GM23338 (cell line): ENCODE measurements at regions not wholly inside any gene's neighbourhood (a gene's known extent, or its start where the extent isn't known, plus 50 kb on each side); places are given as distances from the start of the nearest gene placed in this dataset.

Experiments used
- ATAC-seq: fragments of 200-7000 bp; cut with Tn5 transposase; 3 replicates; pipeline ENCODE4 v1.9.1; 2020
- DNase-seq: peaks from one replicate; pipeline ENCODE4 v3.0.0-alpha.2; 2015; ENCODE audit warnings: low spot score
- H2AFZ ChIP-seq: fragments of 200-600 bp; sonication (generic); 2 replicates; pipeline ENCODE4 v1.8.0; 2016; ENCODE audit warnings: antibody characterized with exemption, mild to moderate bottlenecking, moderate library complexity
- H3F3A ChIP-seq: fragments of 200-600 bp; sonication (generic); replicated peaks from 2 replicates; pipeline ENCODE4 v1.8.0; 2017; ENCODE audit warnings: antibody characterized with exemption, mixed run types, low read depth
- H3K27ac ChIP-seq: fragments of 200-600 bp; sonication (generic); 2 replicates; pipeline ENCODE4 v1.6.1; 2016; ENCODE audit warnings: low read depth
- H3K27me3 ChIP-seq: fragments of 200-600 bp; sonication (generic); 2 replicates; pipeline ENCODE4 v1.8.0; 2016; ENCODE audit warnings: mild to moderate bottlenecking, mixed run types, moderate library complexity; ENCODE audit not compliant: insufficient read depth
- H3K36me3 ChIP-seq: fragments of 200-600 bp; sonication (generic); 2 replicates; pipeline ENCODE4 v1.8.0; 2016; ENCODE audit warnings: mild to moderate bottlenecking; ENCODE audit not compliant: insufficient read depth
- H3K4me1 ChIP-seq: fragments of 200-600 bp; sonication (generic); 2 replicates; pipeline ENCODE4 v1.8.0; 2016; ENCODE audit warnings: mild to moderate bottlenecking, moderate library complexity; ENCODE audit not compliant: insufficient read depth
- H3K4me2 ChIP-seq: fragments of 200-600 bp; sonication (generic); 2 replicates; pipeline ENCODE4 v1.7.1; 2017; ENCODE audit warnings: mixed run types
- H3K4me3 ChIP-seq: fragments of 200-600 bp; sonication (generic); 2 replicates; pipeline ENCODE4 v1.6.1; 2016; ENCODE audit warnings: mixed run types
- H3K79me2 ChIP-seq: fragments of 200-600 bp; sonication (generic); replicated peaks from 2 replicates; pipeline ENCODE4 v1.8.0; 2017; ENCODE audit warnings: mild to moderate bottlenecking; ENCODE audit not compliant: insufficient read depth
- H3K9me2 ChIP-seq: fragments of 200-600 bp; sonication (generic); 2 replicates; pipeline ENCODE4 v1.8.0; 2017; ENCODE audit not compliant: insufficient read depth
- H4K20me1 ChIP-seq: fragments of 200-600 bp; sonication (generic); replicated peaks from 2 replicates; pipeline ENCODE4 v1.8.0; 2017; ENCODE audit warnings: mild to moderate bottlenecking; ENCODE audit not compliant: insufficient read depth
- H3K27ac Mint-ChIP-seq: 2 replicates; pipeline ENCODE4 v1.8.0; 2020; ENCODE audit warnings: inconsistent platforms, mild to moderate bottlenecking, moderate library complexity, mixed read lengths
- H3K27me3 Mint-ChIP-seq: 3 replicates; pipeline ENCODE4 v1.8.0; 2022; ENCODE audit warnings: low read depth, mild to moderate bottlenecking, moderate library complexity, mixed read lengths, inconsistent platforms; ENCODE audit not compliant: insufficient read depth, poor library complexity
- H3K36me3 Mint-ChIP-seq: 3 replicates; pipeline ENCODE4 v1.8.0; 2021; ENCODE audit warnings: low read depth, mild to moderate bottlenecking, inconsistent platforms, moderate library complexity, mixed read lengths
- H3K4me1 Mint-ChIP-seq: 3 replicates; pipeline ENCODE4 v1.8.0; 2020; ENCODE audit warnings: mild to moderate bottlenecking, inconsistent platforms, mixed read lengths
- H3K4me3 Mint-ChIP-seq: 3 replicates; pipeline ENCODE4 v1.8.0; 2021; ENCODE audit warnings: moderate library complexity, mild to moderate bottlenecking, inconsistent platforms, mixed read lengths
- H3K9me3 Mint-ChIP-seq: 3 replicates; pipeline ENCODE4 v1.8.0; 2020; ENCODE audit warnings: moderate library complexity, mild to moderate bottlenecking, inconsistent platforms, mixed read lengths
- CREB1 ChIP-seq: fragments of 250-450 bp; sonication (Bioruptor Pico); IDR thresholded peaks from 2 replicates; pipeline ENCODE4 v1.5.0; 2020; ENCODE audit warnings: low read depth, mild to moderate bottlenecking, moderate library complexity
- CTCF ChIP-seq, 2 experiments: fragments of 200-600 bp in 1 of 2; sonication (generic) in 1 of 2; conservative IDR thresholded peaks; 2 replicates each; pipeline versions ENCODE4 v1.5.1 to v1.6.1; 2016 to 2017; ENCODE audit warnings: antibody characterized with exemption in 2 of 2, low read depth in 2 of 2, mild to moderate bottlenecking in 2 of 2, moderate library complexity in 1 of 2
- EZH2 ChIP-seq: fragments of 200-600 bp; sonication (generic); IDR thresholded peaks from one replicate; pipeline ENCODE4 v1.8.0; 2017; ENCODE audit warnings: antibody characterized with exemption, mild to moderate bottlenecking, low read depth; ENCODE audit not compliant: unreplicated experiment
- EZH2phosphoT487 ChIP-seq: fragments of 200-600 bp; sonication (generic); IDR thresholded peaks from one replicate; pipeline ENCODE4 v1.8.1; 2018; ENCODE audit warnings: antibody characterized with exemption; ENCODE audit not compliant: unreplicated experiment
- JUNB ChIP-seq: IDR thresholded peaks from one replicate; pipeline ENCODE4 v1.6.1; 2016; ENCODE audit warnings: antibody characterized with exemption; ENCODE audit not compliant: unreplicated experiment
- NANOG ChIP-seq: IDR thresholded peaks from 2 replicates; pipeline ENCODE4 v1.6.1; 2016; ENCODE audit warnings: antibody characterized with exemption, borderline replicate concordance
- POLR2AphosphoS5 ChIP-seq: IDR thresholded peaks from 2 replicates; pipeline ENCODE4 v1.6.1; 2016; ENCODE audit warnings: antibody characterized with exemption, low read depth
- STAT1 ChIP-seq: IDR thresholded peaks from one replicate; pipeline ENCODE4 v1.6.1; 2016; ENCODE audit warnings: antibody characterized with exemption; ENCODE audit not compliant: unreplicated experiment
- ZNF114 ChIP-seq: fragments of 250-450 bp; sonication (Bioruptor Pico); IDR thresholded peaks from 2 replicates; pipeline ENCODE4 v1.5.0; 2020; ENCODE audit warnings: mild to moderate bottlenecking, moderate library complexity
- ZNF331 ChIP-seq: fragments of 250-450 bp; sonication (Bioruptor Pico); IDR thresholded peaks from 2 replicates; pipeline ENCODE4 v1.5.0; 2020; ENCODE audit warnings: low read depth, mild to moderate bottlenecking, moderate library complexity
- ZNF462 ChIP-seq: fragments of 250-450 bp; sonication (Bioruptor Pico); IDR thresholded peaks from 2 replicates; pipeline ENCODE4 v1.5.0; 2020; ENCODE audit warnings: mild to moderate bottlenecking, moderate library complexity
- TF ChIP-seq, protein P1 (sequence below): IDR thresholded peaks from one replicate; pipeline ENCODE4 v1.6.1; 2018; ENCODE audit warnings: antibody characterized with exemption; ENCODE audit not compliant: unreplicated experiment
- TF ChIP-seq, protein P2 (sequence below): IDR thresholded peaks from 2 replicates; pipeline ENCODE4 v1.6.1; 2016; ENCODE audit warnings: antibody characterized with exemption

DNA sequence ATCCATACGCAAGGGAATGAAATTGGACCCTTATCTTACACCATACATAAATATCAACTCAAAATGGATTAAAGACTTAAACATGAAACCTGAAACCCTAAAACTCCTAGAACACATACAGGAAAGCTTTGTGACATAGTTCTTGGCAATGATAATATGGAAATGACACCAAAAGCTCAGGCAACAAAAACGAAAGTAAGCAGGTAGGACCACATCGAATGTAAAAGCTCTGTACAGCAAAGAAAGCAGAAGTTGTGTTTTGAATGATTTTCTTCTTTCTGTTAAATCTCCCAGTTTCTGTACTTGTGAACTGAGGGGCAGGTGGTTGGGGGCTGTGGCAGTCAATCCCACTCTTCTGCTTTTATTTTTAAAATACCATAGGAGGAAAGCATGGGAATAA, 368.4 kb upstream of the PODXL start:
- Histone ChIP-seq H3K79me2 (no peaks in the 10 kb centered on the region), H3K4me2 (no peak overlapping the region), H3K36me3 (no peaks in the 10 kb centered on the region), H3K4me1 (no peaks in the 10 kb centered on the region), H4K20me1 (no peaks in the 10 kb centered on the region), H3K4me3 (no peak overlapping the region), H2AFZ (no peak overlapping the region), H3F3A (no peaks in the 10 kb centered on the region), H3K9me2 (no peaks in the 10 kb centered on the region), H3K27ac (no peak overlapping the region), H3K27me3 (no peaks in the 10 kb centered on the region)
- H3K27me3 Mint-ChIP-seq, result peaks cover 6% of the 10 kb centered on the region
- H3K27ac Mint-ChIP-seq, result no peak overlapping the region
- no peaks in the 10 kb centered on the region for H3K9me3 Mint-ChIP-seq
- H3K4me1 Mint-ChIP-seq, result no peaks in the 10 kb centered on the region
- no peaks in the 10 kb centered on the region for H3K36me3 Mint-ChIP-seq
- DNase-seq (no peak), ATAC-seq (no peak)
- TF ChIP-seq JUNB, result no peak
- TF ChIP-seq CTCF (conservative IDR thresholded peaks at IDR 0.05; ENCODE audit: low read depth in 2 of 2), result no peak
- TF ChIP-seq EZH2, result no peak
- TF ChIP-seq, protein P1, sequence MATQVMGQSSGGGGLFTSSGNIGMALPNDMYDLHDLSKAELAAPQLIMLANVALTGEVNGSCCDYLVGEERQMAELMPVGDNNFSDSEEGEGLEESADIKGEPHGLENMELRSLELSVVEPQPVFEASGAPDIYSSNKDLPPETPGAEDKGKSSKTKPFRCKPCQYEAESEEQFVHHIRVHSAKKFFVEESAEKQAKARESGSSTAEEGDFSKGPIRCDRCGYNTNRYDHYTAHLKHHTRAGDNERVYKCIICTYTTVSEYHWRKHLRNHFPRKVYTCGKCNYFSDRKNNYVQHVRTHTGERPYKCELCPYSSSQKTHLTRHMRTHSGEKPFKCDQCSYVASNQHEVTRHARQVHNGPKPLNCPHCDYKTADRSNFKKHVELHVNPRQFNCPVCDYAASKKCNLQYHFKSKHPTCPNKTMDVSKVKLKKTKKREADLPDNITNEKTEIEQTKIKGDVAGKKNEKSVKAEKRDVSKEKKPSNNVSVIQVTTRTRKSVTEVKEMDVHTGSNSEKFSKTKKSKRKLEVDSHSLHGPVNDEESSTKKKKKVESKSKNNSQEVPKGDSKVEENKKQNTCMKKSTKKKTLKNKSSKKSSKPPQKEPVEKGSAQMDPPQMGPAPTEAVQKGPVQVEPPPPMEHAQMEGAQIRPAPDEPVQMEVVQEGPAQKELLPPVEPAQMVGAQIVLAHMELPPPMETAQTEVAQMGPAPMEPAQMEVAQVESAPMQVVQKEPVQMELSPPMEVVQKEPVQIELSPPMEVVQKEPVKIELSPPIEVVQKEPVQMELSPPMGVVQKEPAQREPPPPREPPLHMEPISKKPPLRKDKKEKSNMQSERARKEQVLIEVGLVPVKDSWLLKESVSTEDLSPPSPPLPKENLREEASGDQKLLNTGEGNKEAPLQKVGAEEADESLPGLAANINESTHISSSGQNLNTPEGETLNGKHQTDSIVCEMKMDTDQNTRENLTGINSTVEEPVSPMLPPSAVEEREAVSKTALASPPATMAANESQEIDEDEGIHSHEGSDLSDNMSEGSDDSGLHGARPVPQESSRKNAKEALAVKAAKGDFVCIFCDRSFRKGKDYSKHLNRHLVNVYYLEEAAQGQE, result no peak
- no peak for TF ChIP-seq ZNF331 (CRISPR knock-in tag)
- no peak for TF ChIP-seq CREB1 (CRISPR knock-in tag)
- TF ChIP-seq ZNF114 (CRISPR knock-in tag), result no peak
- TF ChIP-seq ZNF462, result no peak
- no peak for TF ChIP-seq EZH2phosphoT487
- TF ChIP-seq POLR2AphosphoS5, result no peak
- TF ChIP-seq, protein P2, sequence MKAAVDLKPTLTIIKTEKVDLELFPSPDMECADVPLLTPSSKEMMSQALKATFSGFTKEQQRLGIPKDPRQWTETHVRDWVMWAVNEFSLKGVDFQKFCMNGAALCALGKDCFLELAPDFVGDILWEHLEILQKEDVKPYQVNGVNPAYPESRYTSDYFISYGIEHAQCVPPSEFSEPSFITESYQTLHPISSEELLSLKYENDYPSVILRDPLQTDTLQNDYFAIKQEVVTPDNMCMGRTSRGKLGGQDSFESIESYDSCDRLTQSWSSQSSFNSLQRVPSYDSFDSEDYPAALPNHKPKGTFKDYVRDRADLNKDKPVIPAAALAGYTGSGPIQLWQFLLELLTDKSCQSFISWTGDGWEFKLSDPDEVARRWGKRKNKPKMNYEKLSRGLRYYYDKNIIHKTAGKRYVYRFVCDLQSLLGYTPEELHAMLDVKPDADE, result no peak
- TF ChIP-seq STAT1, result no peak
- no peak for TF ChIP-seq NANOG
- H3K4me3 Mint-ChIP-seq, result no peak overlapping the region
